ENCODE measurements at regions not wholly inside any gene's neighbourhood (a gene's known extent, or its start where the extent isn't known, plus 50 kb on each side); places are given as distances from the start of the nearest gene placed in this dataset.

GRCh38 chr16:86377251-86378022, 132.9 kb upstream of the FOXF1 start (continued):
- TF ChIP-seq MYC (IDR thresholded peaks at IDR 0.05; ENCODE audit: insufficient read depth, insufficient read length, insufficient replicate concordance, low read length, severe bottlenecking) (no peak), CTCF (IDR thresholded peaks at IDR 0.05 in 2 of 3, conservative IDR thresholded peaks at IDR 0.05 in 1 of 3; ENCODE audit: control insufficient read depth in 2 of 3, extremely low read depth in 1 of 3, insufficient read depth in 1 of 3, low read depth in 3 of 3, low read length in 3 of 3) (no peak)

GRCh38 chr16:86378128-86378527, 132.2 kb upstream of the FOXF1 start:
- ChIA-PET SMC1A (ENCODE audit: uncharacterized antibody, unreplicated experiment) (no interaction called here), RAD21 (ENCODE audit: unreplicated experiment) (no interaction called here), POLR2A (no interaction called here), CTCF (no interaction called here)
- no peaks in the 10 kb centered on the region for H3K36me3 ChIP-seq (ENCODE audit: control insufficient read depth in 2 of 2, insufficient read depth in 2 of 2, low read length in 1 of 2)
- DNase-seq (ENCODE audit: low read depth, low spot score) (no peak), FAIRE-seq (no peak), ATAC-seq (no peak)
- H3K27me3 ChIP-seq (replicated peaks in 1 of 2; ENCODE audit: control insufficient read depth in 2 of 2, insufficient read depth in 2 of 2, low read length in 1 of 2) = peaks cover 0 to 2% of the 10 kb centered on the region in 2 experiments; a peak in 3 of 4 replicates
- H2AFZ ChIP-seq (ENCODE audit: control insufficient read depth, low read depth, low read length) = no peak overlapping the region
- no TSS peak for BruUV-seq (replicated peaks)
- 46% methylated on average over 9 of the region's 9 CpGs for WGBS (ENCODE audit: insufficient coverage, insufficient replicate concordance, low lambda C conversion rate, missing lambda C conversion rate)
- no peaks in the 10 kb centered on the region for H3K9me3 ChIP-seq (replicated peaks; ENCODE audit: control insufficient read depth, insufficient read depth, low read length)
- no peak overlapping the region for H3K4me2 ChIP-seq (ENCODE audit: control insufficient read depth, insufficient read depth)
- H4K20me1 ChIP-seq (ENCODE audit: control insufficient read depth, insufficient read depth) = no peaks in the 10 kb centered on the region
- H3K79me2 ChIP-seq (ENCODE audit: control insufficient read depth, insufficient read depth, low read length) = no peaks in the 10 kb centered on the region
- H3K27ac ChIP-seq (ENCODE audit: control insufficient read depth, insufficient read depth) = no peak overlapping the region
- H3K4me3 ChIP-seq = no peak overlapping the region
- intact Hi-C loops (cut with micrococcal nuclease; ENCODE audit: unreplicated experiment) = no loop called here
- in situ Hi-C loops (cut with MboI) = no loop called here
- H3K4me1 ChIP-seq (ENCODE audit: control insufficient read depth, insufficient read depth, low read length) = no peaks in the 10 kb centered on the region
- TF ChIP-seq ZNF207 (IDR thresholded peaks at IDR 0.05; ENCODE audit: borderline replicate concordance) (no peak), BMI1 (IDR thresholded peaks at IDR 0.05; ENCODE audit: borderline replicate concordance) (no peak), ZNF24 (IDR thresholded peaks at IDR 0.05) (no peak), NR2F1 (conservative IDR thresholded peaks at IDR 0.05) (no peak), DPF2 (IDR thresholded peaks at IDR 0.05) (no peak), MYB (IDR thresholded peaks at IDR 0.05; ENCODE audit: borderline replicate concordance, low read depth, low read length) (no peak), IKZF1 (conservative IDR thresholded peaks at IDR 0.05) (no peak), NRF1 (conservative IDR thresholded peaks at IDR 0.05; ENCODE audit: low read depth, low read length) (no peak), ZNF217 (IDR thresholded peaks at IDR 0.05) (no peak), RUNX3 (IDR thresholded peaks at IDR 0.05; ENCODE audit: low read length) (no peak), ZNF592 (IDR thresholded peaks at IDR 0.05) (no peak), STAT3 (IDR thresholded peaks at IDR 0.05; ENCODE audit: low read depth, low read length) (no peak), MYC (IDR thresholded peaks at IDR 0.05; ENCODE audit: insufficient read depth, insufficient read length, insufficient replicate concordance, low read length, severe bottlenecking) (no peak)
- no peak overlapping the region for H3K9ac ChIP-seq (ENCODE audit: control insufficient read depth, insufficient read depth, low read length)

Measured in GM12878 (cell line).